ENCODE measurements at regions not wholly inside any gene's neighbourhood (a gene's known extent, or its start where the extent isn't known, plus 50 kb on each side); places are given as distances from the start of the nearest gene placed in this dataset.

GRCh38 chr3:102577082-102577789, 142.4 kb downstream of the ZPLD1 start:
- TF ChIP-seq YY1 (IDR thresholded peaks at IDR 0.05; ENCODE audit: insufficient read depth, insufficient read length): no peak
- TF ChIP-seq SUZ12 (IDR thresholded peaks at IDR 0.05; ENCODE audit: extremely low read depth, insufficient read depth, insufficient read length): no peak
